Caco-2 (cell line): ENCODE measurements at regions not wholly inside any gene's neighbourhood (a gene's known extent, or its start where the extent isn't known, plus 50 kb on each side); places are given as distances from the start of the nearest gene placed in this dataset.

Experiments
- BruUV-seq: library from RNA; stranded (reverse); fragments of 400-500 nt; replicated peaks from 2 replicates; lab custom pipeline; 2021; lab: Mats Ljungman, UMichigan
- CTCF ChIA-PET: fragments of 300-600 bp; sonication (Branson Sonifier 250); formaldehyde crosslinking; loops from one replicate; lab custom pipeline; 2022; ENCODE audit warnings: antibody characterized with exemption; lab: Charles Lee
- POLR2A ChIA-PET: fragments of 300-600 bp; sonication (Branson Sonifier 250); formaldehyde crosslinking; loops from one replicate; lab custom pipeline; 2022; ENCODE audit warnings: antibody characterized with exemption; lab: Charles Lee
- DNase-seq, 2 experiments: peaks; one replicate each; pipeline versions ENCODE4 v3.0.0 to v3.0.0-alpha.2; 2020 to 2022
- H3K27me3 ChIP-seq: replicated peaks from 2 replicates; pipeline ENCODE4 v1.6.0; 2011; ENCODE audit warnings: low read length; ENCODE audit not compliant: control insufficient read depth, insufficient read depth
- H3K36me3 ChIP-seq: 2 replicates; pipeline ENCODE4 v1.5.1; 2011; ENCODE audit warnings: low read length; ENCODE audit not compliant: control insufficient read depth, insufficient read depth
- H3K4me1 ChIP-seq: fragments of 250-450 bp; sonication (Bioruptor Pico); 2 replicates; pipeline ENCODE4 v1.5.1; 2020; ENCODE audit warnings: mild to moderate bottlenecking
- H3K4me3 ChIP-seq: 2 replicates; pipeline ENCODE4 v1.5.1; 2011; ENCODE audit warnings: low read depth, mild to moderate bottlenecking, control low read depth, low read length
- H3K9me3 ChIP-seq: fragments of 250-450 bp; sonication (Bioruptor Pico); 2 replicates; pipeline ENCODE4 v1.5.1; 2020; ENCODE audit warnings: mild to moderate bottlenecking, moderate library complexity
- H3K27ac Mint-ChIP-seq: one replicate; pipeline ENCODE4 v1.8.0; 2022; ENCODE audit warnings: mixed read lengths; ENCODE audit not compliant: unreplicated experiment
- H3K27me3 Mint-ChIP-seq: one replicate; pipeline ENCODE4 v1.8.0; 2022; ENCODE audit warnings: mixed read lengths; ENCODE audit not compliant: insufficient read depth, unreplicated experiment
- H3K36me3 Mint-ChIP-seq: one replicate; pipeline ENCODE4 v1.8.0; 2022; ENCODE audit warnings: mild to moderate bottlenecking, mixed read lengths; ENCODE audit not compliant: insufficient read depth, unreplicated experiment
- H3K4me1 Mint-ChIP-seq: one replicate; pipeline ENCODE4 v1.8.0; 2022; ENCODE audit warnings: low read depth, mixed read lengths; ENCODE audit not compliant: unreplicated experiment
- H3K4me3 Mint-ChIP-seq: one replicate; pipeline ENCODE4 v1.8.0; 2022; ENCODE audit warnings: mild to moderate bottlenecking, moderate library complexity, mixed read lengths; ENCODE audit not compliant: unreplicated experiment
- H3K9me3 Mint-ChIP-seq: one replicate; pipeline ENCODE4 v1.8.0; 2022; ENCODE audit warnings: mixed read lengths; ENCODE audit not compliant: unreplicated experiment
- intact Hi-C: fragments of 100-400 bp; cut with micrococcal nuclease; formaldehyde crosslinking; loops from one replicate; pipeline ENCODE4 v1.10.0; 2022; ENCODE audit not compliant: unreplicated experiment
- TF ChIP-seq, protein P1 (sequence below), 2 experiments: fragments of 200-600 bp in 1 of 2; IDR thresholded peaks; 1 replicate in 1 of 2; 2 replicates in 1 of 2; pipeline versions ENCODE4 v1.5.1 to v1.8.0; 2011 to 2022; ENCODE audit warnings: antibody characterized with exemption in 1 of 2, control low read depth in 1 of 2, inconsistent platforms in 1 of 2, low read depth in 1 of 2, low read length in 1 of 2, mild to moderate bottlenecking in 1 of 2, moderate library complexity in 1 of 2; ENCODE audit not compliant: insufficient read depth in 1 of 2, severe bottlenecking in 1 of 2, unreplicated experiment in 1 of 2

DNA sequence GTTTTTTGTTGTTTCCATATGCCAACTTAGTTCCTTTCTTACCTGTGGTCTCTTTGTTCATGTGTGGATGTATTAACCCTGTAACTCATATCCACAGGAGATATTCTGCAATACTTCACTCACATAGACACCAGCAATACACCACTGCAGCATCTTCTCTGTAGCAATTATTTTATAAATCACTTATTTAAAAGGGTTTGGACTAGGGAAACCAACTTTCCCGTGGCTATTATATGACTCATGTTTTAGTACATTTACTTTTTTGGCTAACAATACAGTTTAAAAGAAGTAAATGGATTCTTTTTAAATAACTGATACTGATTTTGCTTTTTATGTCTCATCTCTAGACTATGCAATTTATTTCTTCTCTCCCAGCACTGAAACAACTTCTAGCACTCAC is 488.9 kb downstream of the MBD2 start:
- Mint-ChIP-seq H3K9me3 (no peaks in the 10 kb centered on the region), H3K4me1 (no peaks in the 10 kb centered on the region), H3K36me3 (no peaks in the 10 kb centered on the region), H3K27me3 (no peaks in the 10 kb centered on the region), H3K27ac (no peak overlapping the region), H3K4me3 (no peak overlapping the region)
- CTCF ChIA-PET: no interaction called here
- DNase-seq: no peak
- no TSS peak for BruUV-seq
- POLR2A ChIA-PET: no interaction called here
- Histone ChIP-seq H3K4me3 (no peak overlapping the region), H3K36me3 (no peaks in the 10 kb centered on the region), H3K27me3 (no peaks in the 10 kb centered on the region), H3K9me3 (no peaks in the 10 kb centered on the region), H3K4me1 (no peaks in the 10 kb centered on the region)
- intact Hi-C loops: no loop called here
- TF ChIP-seq, protein P1, sequence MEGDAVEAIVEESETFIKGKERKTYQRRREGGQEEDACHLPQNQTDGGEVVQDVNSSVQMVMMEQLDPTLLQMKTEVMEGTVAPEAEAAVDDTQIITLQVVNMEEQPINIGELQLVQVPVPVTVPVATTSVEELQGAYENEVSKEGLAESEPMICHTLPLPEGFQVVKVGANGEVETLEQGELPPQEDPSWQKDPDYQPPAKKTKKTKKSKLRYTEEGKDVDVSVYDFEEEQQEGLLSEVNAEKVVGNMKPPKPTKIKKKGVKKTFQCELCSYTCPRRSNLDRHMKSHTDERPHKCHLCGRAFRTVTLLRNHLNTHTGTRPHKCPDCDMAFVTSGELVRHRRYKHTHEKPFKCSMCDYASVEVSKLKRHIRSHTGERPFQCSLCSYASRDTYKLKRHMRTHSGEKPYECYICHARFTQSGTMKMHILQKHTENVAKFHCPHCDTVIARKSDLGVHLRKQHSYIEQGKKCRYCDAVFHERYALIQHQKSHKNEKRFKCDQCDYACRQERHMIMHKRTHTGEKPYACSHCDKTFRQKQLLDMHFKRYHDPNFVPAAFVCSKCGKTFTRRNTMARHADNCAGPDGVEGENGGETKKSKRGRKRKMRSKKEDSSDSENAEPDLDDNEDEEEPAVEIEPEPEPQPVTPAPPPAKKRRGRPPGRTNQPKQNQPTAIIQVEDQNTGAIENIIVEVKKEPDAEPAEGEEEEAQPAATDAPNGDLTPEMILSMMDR (IDR thresholded peaks at IDR 0.05; ENCODE audit: insufficient read depth in 1 of 2, low read depth in 1 of 2, low read length in 1 of 2, severe bottlenecking in 1 of 2, unreplicated experiment in 1 of 2): no peak

DNA sequence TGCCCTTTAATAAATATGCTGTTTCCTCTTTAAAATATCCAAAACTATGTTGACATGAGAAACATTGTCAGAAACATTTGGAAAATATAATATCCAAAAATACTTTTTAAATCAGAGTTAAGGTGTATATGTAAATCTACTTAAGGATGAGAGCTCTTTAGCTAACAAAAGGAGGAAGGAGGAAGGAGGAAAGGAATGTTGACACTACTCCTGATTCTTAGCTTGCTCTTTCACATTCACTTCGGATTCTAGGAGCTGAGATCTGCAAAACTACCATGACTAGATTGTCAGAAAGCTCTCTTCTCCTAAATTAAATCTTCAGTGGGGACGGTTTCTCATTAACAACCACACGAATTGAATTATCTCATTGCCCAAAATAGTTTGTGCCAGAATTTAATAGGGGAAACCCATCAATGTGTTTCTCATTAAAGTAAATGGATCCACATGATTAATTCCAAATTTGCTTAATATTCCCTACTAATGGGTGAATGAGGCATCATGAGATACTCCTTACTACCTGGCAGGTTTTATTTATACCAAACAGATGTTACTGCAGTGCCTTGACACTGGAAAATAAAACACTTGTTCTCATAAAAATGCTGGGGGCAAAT is 509.1 kb downstream of the MBD2 start:
- Mint-ChIP-seq H3K27me3 (peaks cover 4% of the 10 kb centered on the region), H3K9me3 (no peaks in the 10 kb centered on the region), H3K27ac (no peak overlapping the region), H3K4me1 (no peaks in the 10 kb centered on the region), H3K4me3 (no peak overlapping the region), H3K36me3 (no peaks in the 10 kb centered on the region)
- H3K4me3 ChIP-seq: no peak overlapping the region
- no TSS peak for BruUV-seq
- no peak for DNase-seq
- H3K9me3 ChIP-seq: no peaks in the 10 kb centered on the region
- no peaks in the 10 kb centered on the region for H3K27me3 ChIP-seq
- H3K4me1 ChIP-seq: no peaks in the 10 kb centered on the region
- intact Hi-C loops: no loop called here
- ChIA-PET POLR2A (no interaction called here), CTCF (no interaction called here)
- TF ChIP-seq, protein P1 (IDR thresholded peaks at IDR 0.05; ENCODE audit: insufficient read depth in 1 of 2, low read depth in 1 of 2, low read length in 1 of 2, severe bottlenecking in 1 of 2, unreplicated experiment in 1 of 2): no peak
- H3K36me3 ChIP-seq: no peaks in the 10 kb centered on the region

DNA sequence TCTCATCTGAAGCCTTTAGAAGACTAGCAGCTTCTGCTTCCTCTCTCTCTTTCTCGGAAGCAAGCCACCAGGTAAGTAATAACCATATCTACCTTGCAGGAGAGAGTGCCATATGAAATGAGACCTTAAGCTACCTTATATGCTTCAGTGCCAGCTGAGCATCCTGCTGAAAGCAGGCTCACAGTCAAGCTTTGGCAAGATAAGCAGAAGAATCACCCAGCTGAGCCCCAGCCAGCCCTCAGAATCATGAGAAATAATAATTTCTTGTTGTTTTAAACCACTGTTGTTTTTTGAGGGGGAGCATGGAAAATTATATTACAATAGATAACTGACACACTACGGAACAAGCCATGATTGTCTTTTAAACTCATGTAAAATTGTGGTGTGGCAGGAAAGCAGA is 514.4 kb downstream of the MBD2 start:
- TF ChIP-seq, protein P1 (IDR thresholded peaks at IDR 0.05; ENCODE audit: insufficient read depth in 1 of 2, low read depth in 1 of 2, low read length in 1 of 2, severe bottlenecking in 1 of 2, unreplicated experiment in 1 of 2): no peak
- Histone ChIP-seq H3K9me3 (no peaks in the 10 kb centered on the region), H3K4me1 (no peaks in the 10 kb centered on the region), H3K4me3 (no peak overlapping the region), H3K27me3 (no peaks in the 10 kb centered on the region), H3K36me3 (no peaks in the 10 kb centered on the region)
- POLR2A ChIA-PET: no interaction called here
- Mint-ChIP-seq H3K36me3 (no peaks in the 10 kb centered on the region), H3K27ac (no peak overlapping the region), H3K4me1 (no peaks in the 10 kb centered on the region), H3K9me3 (no peaks in the 10 kb centered on the region), H3K4me3 (no peak overlapping the region), H3K27me3 (peaks cover 3% of the 10 kb centered on the region)
- DNase-seq: no peak
- BruUV-seq: no TSS peak
- CTCF ChIA-PET: no interaction called here
- intact Hi-C loops: no loop called here
